ENCODE measurements at regions not wholly inside any gene's neighbourhood (a gene's known extent, or its start where the extent isn't known, plus 50 kb on each side); places are given as distances from the start of the nearest gene placed in this dataset.

DNA sequence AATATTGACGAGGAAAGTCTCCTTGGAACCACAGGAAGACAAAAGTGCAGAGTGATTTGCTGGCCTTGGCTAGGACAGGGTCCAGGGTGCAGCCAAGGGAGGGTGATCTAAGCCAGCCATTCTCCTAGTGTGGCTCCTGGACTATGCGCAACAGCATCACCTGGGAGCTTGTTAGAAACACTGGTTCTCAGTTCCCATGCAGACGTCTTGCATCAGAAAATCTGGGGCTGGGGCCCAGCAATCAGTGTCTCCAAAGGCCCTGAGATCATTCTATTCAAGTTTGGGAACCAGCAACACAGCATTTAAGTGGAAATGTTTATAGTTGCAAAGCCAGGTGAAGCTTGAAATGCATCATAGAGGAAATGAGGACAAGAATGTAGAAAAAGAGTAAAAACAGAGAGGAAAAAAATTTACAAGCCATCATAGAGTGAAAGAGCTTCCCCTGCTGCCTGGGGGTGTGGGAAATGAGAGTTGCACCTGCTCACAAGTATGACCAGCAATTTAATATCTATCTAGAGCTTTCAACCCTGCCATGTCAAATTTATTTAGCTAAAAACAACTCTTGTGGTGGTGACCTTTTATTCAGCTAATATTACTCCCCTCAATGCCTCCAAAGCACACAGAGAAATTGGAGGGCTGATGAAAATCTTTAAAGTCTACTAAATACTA is 54.4 kb upstream of the SEC11C start:
- no peaks in the 10 kb centered on the region for H3K9me3 Mint-ChIP-seq
- peaks cover 14 to 34% (median 19%) of the 10 kb centered on the region in 5 donors for H3K27me3 Mint-ChIP-seq
- ATAC-seq (no peak), DNase-seq (no peak)
- peaks cover 11 to 14% (median 14%) of the 10 kb centered on the region in 4 donors for H3K4me1 Mint-ChIP-seq
- POLR2A ChIA-PET, result no interaction called here
- H3K27ac Mint-ChIP-seq, result peak overlapping the region in 1 of 10 donors; percentile 60
- H3K4me3 Mint-ChIP-seq, result no peak overlapping the region
- no peaks in the 10 kb centered on the region for H3K36me3 Mint-ChIP-seq

- Mint-ChIP-seq H3K9me3 (no peaks in the 10 kb centered on the region), H3K27me3 (peaks cover 13 to 33% (median 21%) of the 10 kb centered on the region in 5 donors), H3K27ac (peak overlapping the region in 1 of 10 donors; percentile 71), H3K4me1 (peaks cover 12 to 14% (median 14%) of the 10 kb centered on the region in 4 donors), H3K36me3 (no peaks in the 10 kb centered on the region), H3K4me3 (no peak overlapping the region)
- POLR2A ChIA-PET, result no interaction called here
- DNase-seq (no peak), ATAC-seq (no peak)
Measured at GRCh38 chr18:59085797-59086196, 53.9 kb upstream of the SEC11C start.

DNA sequence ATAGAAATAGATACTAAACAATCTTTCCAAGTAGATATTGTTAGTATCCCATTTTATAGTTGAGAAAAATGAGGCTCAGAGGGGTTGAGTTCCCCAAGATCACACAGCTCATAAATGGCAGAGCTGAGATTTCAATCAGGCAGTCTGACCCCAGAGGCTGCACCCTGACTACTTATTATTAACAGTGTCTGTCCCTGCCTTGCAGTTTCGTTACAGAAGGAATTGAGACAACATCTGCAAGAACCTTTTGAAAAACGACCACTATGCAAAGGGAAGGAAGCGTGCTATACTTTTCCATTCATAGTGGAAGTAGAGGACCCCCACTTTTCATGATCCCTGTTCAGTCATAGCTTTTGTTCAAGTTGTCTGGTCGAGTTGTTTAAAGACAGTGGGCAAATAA is 53.2 kb upstream of the SEC11C start:
- Mint-ChIP-seq H3K27me3 (peaks cover 13 to 26% (median 18%) of the 10 kb centered on the region in 5 donors), H3K36me3 (no peaks in the 10 kb centered on the region), H3K4me1 (peaks cover 12 to 14% (median 14%) of the 10 kb centered on the region in 4 donors), H3K9me3 (no peaks in the 10 kb centered on the region), H3K4me3 (no peak overlapping the region), H3K27ac (no peak overlapping the region)
- POLR2A ChIA-PET, result no interaction called here
- no peak for DNase-seq
- no peak for ATAC-seq

- peaks cover 12 to 14% (median 14%) of the 10 kb centered on the region in 4 donors for H3K4me1 Mint-ChIP-seq
- peaks cover 13 to 17% (median 15%) of the 10 kb centered on the region in 5 donors for H3K27me3 Mint-ChIP-seq
- no peaks in the 10 kb centered on the region for H3K9me3 Mint-ChIP-seq
- no peaks in the 10 kb centered on the region for H3K36me3 Mint-ChIP-seq
- peak overlapping the region in 5 of 10 donors; percentile 5 to 53 (median 33) for H3K27ac Mint-ChIP-seq
- DNase-seq (peak in 5 of 10 donors; percentile 2 to 36 (median 27)), ATAC-seq (peak; percentile 78 to 92)
- POLR2A ChIA-PET, result no interaction called here
- peak overlapping the region in 1 of 10 donors; percentile 5 for H3K4me3 Mint-ChIP-seq
Measured at GRCh38 chr18:59087391-59087790, 52.3 kb upstream of the SEC11C start.
